Mammary epithelial cell (primary cell): ENCODE measurements at regions not wholly inside any gene's neighbourhood (a gene's known extent, or its start where the extent isn't known, plus 50 kb on each side); places are given as distances from the start of the nearest gene placed in this dataset.

Source experiments
- EZH2 ChIP-seq: IDR thresholded peaks from 2 replicates; pipeline ENCODE4 v1.6.1; 2012; ENCODE audit warnings: low read length, inconsistent platforms, borderline replicate concordance
- TF ChIP-seq, protein P1 (sequence below), 2 donors: IDR thresholded peaks in 1 of 2; conservative IDR thresholded peaks in 1 of 2; 2 replicates each; pipeline ENCODE4 v1.5.1; 2011 to 2012; ENCODE audit warnings: inconsistent platforms in 2 of 2, low read length in 2 of 2, mild to moderate bottlenecking in 2 of 2, control low read depth in 1 of 2, low read depth in 1 of 2; ENCODE audit not compliant: insufficient read depth in 1 of 2; ENCODE audit errors: extremely low read depth in 1 of 2

DNA sequence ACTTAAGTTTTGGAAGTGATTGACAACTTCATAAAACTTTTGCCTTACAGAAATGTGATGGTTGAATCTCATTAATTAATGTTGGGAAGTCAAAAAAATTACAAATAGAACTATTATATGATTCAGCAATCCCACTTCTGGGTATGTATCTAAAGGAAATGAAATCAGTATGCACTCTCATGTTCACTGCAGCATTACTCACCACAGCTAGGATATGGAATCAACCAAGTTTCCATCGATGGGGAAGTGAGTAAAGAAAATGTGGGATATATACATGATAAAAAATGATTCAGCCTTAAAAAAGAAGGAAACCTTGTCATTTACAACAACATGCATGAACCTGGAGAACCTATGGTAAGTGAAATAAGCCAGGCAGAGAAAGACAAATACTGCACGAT, 112.4 kb upstream of the WDR75 start:
- TF ChIP-seq, protein P1, sequence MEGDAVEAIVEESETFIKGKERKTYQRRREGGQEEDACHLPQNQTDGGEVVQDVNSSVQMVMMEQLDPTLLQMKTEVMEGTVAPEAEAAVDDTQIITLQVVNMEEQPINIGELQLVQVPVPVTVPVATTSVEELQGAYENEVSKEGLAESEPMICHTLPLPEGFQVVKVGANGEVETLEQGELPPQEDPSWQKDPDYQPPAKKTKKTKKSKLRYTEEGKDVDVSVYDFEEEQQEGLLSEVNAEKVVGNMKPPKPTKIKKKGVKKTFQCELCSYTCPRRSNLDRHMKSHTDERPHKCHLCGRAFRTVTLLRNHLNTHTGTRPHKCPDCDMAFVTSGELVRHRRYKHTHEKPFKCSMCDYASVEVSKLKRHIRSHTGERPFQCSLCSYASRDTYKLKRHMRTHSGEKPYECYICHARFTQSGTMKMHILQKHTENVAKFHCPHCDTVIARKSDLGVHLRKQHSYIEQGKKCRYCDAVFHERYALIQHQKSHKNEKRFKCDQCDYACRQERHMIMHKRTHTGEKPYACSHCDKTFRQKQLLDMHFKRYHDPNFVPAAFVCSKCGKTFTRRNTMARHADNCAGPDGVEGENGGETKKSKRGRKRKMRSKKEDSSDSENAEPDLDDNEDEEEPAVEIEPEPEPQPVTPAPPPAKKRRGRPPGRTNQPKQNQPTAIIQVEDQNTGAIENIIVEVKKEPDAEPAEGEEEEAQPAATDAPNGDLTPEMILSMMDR (conservative IDR thresholded peaks at IDR 0.05 in 1 of 2, IDR thresholded peaks at IDR 0.05 in 1 of 2; ENCODE audit: extremely low read depth in 1 of 2, insufficient read depth in 1 of 2, low read depth in 1 of 2, low read length in 2 of 2): no peak
- TF ChIP-seq EZH2: no peak
